ENCODE measurements at regions not wholly inside any gene's neighbourhood (a gene's known extent, or its start where the extent isn't known, plus 50 kb on each side); places are given as distances from the start of the nearest gene placed in this dataset.

DNA sequence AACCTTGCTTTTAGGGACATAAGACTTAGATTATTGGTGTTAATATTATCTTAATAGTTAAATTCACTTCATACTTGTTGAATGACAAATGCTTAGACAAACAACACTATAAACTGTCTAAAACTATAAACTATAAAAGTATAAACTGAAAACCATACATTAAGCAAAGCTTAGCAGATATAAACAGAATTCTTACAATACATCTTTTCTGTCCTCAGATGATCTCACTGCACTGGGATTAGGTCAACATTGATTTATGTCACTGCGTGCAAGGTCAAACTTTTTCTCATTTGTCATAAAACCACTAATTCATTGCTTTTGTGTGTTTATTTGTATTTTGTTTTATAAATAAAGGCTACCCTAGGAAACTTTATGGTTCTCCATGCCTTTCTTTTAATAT, 1491.8 kb downstream of the NCAM2 start:
- TF ChIP-seq, protein P1, sequence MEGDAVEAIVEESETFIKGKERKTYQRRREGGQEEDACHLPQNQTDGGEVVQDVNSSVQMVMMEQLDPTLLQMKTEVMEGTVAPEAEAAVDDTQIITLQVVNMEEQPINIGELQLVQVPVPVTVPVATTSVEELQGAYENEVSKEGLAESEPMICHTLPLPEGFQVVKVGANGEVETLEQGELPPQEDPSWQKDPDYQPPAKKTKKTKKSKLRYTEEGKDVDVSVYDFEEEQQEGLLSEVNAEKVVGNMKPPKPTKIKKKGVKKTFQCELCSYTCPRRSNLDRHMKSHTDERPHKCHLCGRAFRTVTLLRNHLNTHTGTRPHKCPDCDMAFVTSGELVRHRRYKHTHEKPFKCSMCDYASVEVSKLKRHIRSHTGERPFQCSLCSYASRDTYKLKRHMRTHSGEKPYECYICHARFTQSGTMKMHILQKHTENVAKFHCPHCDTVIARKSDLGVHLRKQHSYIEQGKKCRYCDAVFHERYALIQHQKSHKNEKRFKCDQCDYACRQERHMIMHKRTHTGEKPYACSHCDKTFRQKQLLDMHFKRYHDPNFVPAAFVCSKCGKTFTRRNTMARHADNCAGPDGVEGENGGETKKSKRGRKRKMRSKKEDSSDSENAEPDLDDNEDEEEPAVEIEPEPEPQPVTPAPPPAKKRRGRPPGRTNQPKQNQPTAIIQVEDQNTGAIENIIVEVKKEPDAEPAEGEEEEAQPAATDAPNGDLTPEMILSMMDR (IDR thresholded peaks at IDR 0.05): no peak
- TF ChIP-seq ZFX (IDR thresholded peaks at IDR 0.05; ENCODE audit: borderline replicate concordance): no peak

All from 22Rv1 (cell line).